Loucy (cell line): ENCODE measurements at regions not wholly inside any gene's neighbourhood (a gene's known extent, or its start where the extent isn't known, plus 50 kb on each side); places are given as distances from the start of the nearest gene placed in this dataset.

Experiments used
- H2AFZ ChIP-seq: fragments of 200-600 bp; sonication (generic); 2 replicates; pipeline ENCODE4 v1.6.0; 2016; ENCODE audit warnings: antibody characterized with exemption, mild to moderate bottlenecking, low read length, moderate library complexity
- H3F3A ChIP-seq: fragments of 200-600 bp; 2 replicates; pipeline ENCODE4 v1.6.0; 2016; ENCODE audit warnings: antibody characterized with exemption, low read depth, mild to moderate bottlenecking
- H3K27me3 ChIP-seq: fragments of 200-600 bp; sonication (generic); 2 replicates; pipeline ENCODE4 v1.6.1; 2014; ENCODE audit warnings: low read length, mild to moderate bottlenecking; ENCODE audit not compliant: insufficient read depth, poor library complexity, severe bottlenecking
- H3K36me3 ChIP-seq: fragments of 200-600 bp; sonication (generic); 2 replicates; pipeline ENCODE4 v1.6.1; 2016; ENCODE audit warnings: low read length; ENCODE audit not compliant: insufficient read depth
- H3K4me1 ChIP-seq: fragments of 200-600 bp; sonication (generic); 2 replicates; pipeline ENCODE4 v1.5.1; 2014; ENCODE audit warnings: low read length, mild to moderate bottlenecking; ENCODE audit not compliant: insufficient read depth, poor library complexity, severe bottlenecking
- H3K4me2 ChIP-seq: fragments of 200-600 bp; sonication (generic); 2 replicates; pipeline ENCODE4 v1.6.0; 2014; ENCODE audit warnings: antibody characterized with exemption, low read length, low read depth, mild to moderate bottlenecking; ENCODE audit not compliant: poor library complexity, severe bottlenecking
- H3K4me3 ChIP-seq: fragments of 200-600 bp; sonication (generic); 2 replicates; pipeline ENCODE4 v1.5.1; 2014; ENCODE audit warnings: low read length, mild to moderate bottlenecking, mixed read lengths; ENCODE audit not compliant: poor library complexity, severe bottlenecking
- H3K79me2 ChIP-seq: fragments of 200-600 bp; sonication (generic); 2 replicates; pipeline ENCODE4 v1.6.1; 2014; ENCODE audit warnings: low read length; ENCODE audit not compliant: insufficient read depth
- H3K9ac ChIP-seq: fragments of 200-600 bp; sonication (generic); 2 replicates; pipeline ENCODE4 v1.6.0; 2014; ENCODE audit warnings: mild to moderate bottlenecking, low read depth, low read length, moderate library complexity; ENCODE audit not compliant: poor library complexity, severe bottlenecking
- H3K9me2 ChIP-seq: fragments of 200-600 bp; sonication (generic); replicated peaks from 2 replicates; pipeline ENCODE4 v1.6.1; 2016; ENCODE audit warnings: low read depth, low read length, mixed read lengths
- H3K9me3 ChIP-seq: fragments of 200-600 bp; sonication (generic); 2 replicates; pipeline ENCODE4 v1.6.1; 2014; ENCODE audit warnings: mild to moderate bottlenecking, antibody characterized with exemption, low read length, low read depth; ENCODE audit not compliant: insufficient read depth
- H4K20me1 ChIP-seq: fragments of 200-600 bp; sonication (generic); 2 replicates; pipeline ENCODE4 v1.6.0; 2014; ENCODE audit warnings: antibody characterized with exemption, low read length, mild to moderate bottlenecking; ENCODE audit not compliant: insufficient read depth, poor library complexity, severe bottlenecking
- CTCF ChIP-seq: fragments of 200-600 bp; sonication (generic); conservative IDR thresholded peaks from 2 replicates; pipeline ENCODE4 v1.5.1; 2014; ENCODE audit warnings: mild to moderate bottlenecking, antibody characterized with exemption, low read length
- EZH2phosphoT487 ChIP-seq: fragments of 200-600 bp; IDR thresholded peaks from 2 replicates; pipeline ENCODE4 v1.6.1; 2018; ENCODE audit warnings: antibody characterized with exemption, mild to moderate bottlenecking, moderate library complexity, borderline replicate concordance

GRCh38 chrX:40258909-40259308 lies 161.2 kb upstream of the BCOR start:
- H3K4me1 ChIP-seq: peaks cover 9% of the 10 kb centered on the region
- TF ChIP-seq EZH2phosphoT487 (no peak), CTCF (no peak)
- H3K4me2 ChIP-seq: no peak overlapping the region
- H3F3A ChIP-seq: no peaks in the 10 kb centered on the region
- no peaks in the 10 kb centered on the region for H3K9me2 ChIP-seq
- H3K9ac ChIP-seq: no peak overlapping the region
- H3K36me3 ChIP-seq: no peaks in the 10 kb centered on the region
- H2AFZ ChIP-seq: no peak overlapping the region; the same call in 1 of the 2 replicates
- no peaks in the 10 kb centered on the region for H3K27me3 ChIP-seq
- no peak overlapping the region for H3K4me3 ChIP-seq
- no peaks in the 10 kb centered on the region for H4K20me1 ChIP-seq
- no peaks in the 10 kb centered on the region for H3K79me2 ChIP-seq
- H3K9me3 ChIP-seq: no peaks in the 10 kb centered on the region

- Histone ChIP-seq H2AFZ (no peak overlapping the region), H3K4me1 (peaks cover 3% of the 10 kb centered on the region), H3K4me2 (no peak overlapping the region), H3K9me3 (no peaks in the 10 kb centered on the region), H4K20me1 (no peaks in the 10 kb centered on the region), H3K79me2 (no peaks in the 10 kb centered on the region), H3K9me2 (no peaks in the 10 kb centered on the region), H3K36me3 (no peaks in the 10 kb centered on the region), H3K9ac (no peak overlapping the region), H3F3A (no peaks in the 10 kb centered on the region), H3K27me3 (no peaks in the 10 kb centered on the region), H3K4me3 (no peak overlapping the region)
- TF ChIP-seq CTCF (no peak), EZH2phosphoT487 (no peak)
These were observed 156.0 kb upstream of the BCOR start for GRCh38 chrX:40253771-40254170.

GRCh38 chrX:40249582-40249981 lies 151.8 kb upstream of the BCOR start:
- H3F3A ChIP-seq: no peaks in the 10 kb centered on the region
- no peak overlapping the region for H3K4me2 ChIP-seq
- H3K9ac ChIP-seq: no peak overlapping the region
- peaks cover 16% of the 10 kb centered on the region for H3K4me1 ChIP-seq
- no peaks in the 10 kb centered on the region for H4K20me1 ChIP-seq
- H3K4me3 ChIP-seq: no peak overlapping the region
- no peak for TF ChIP-seq CTCF
- no peak for TF ChIP-seq EZH2phosphoT487
- H3K9me2 ChIP-seq: no peaks in the 10 kb centered on the region
- no peaks in the 10 kb centered on the region for H3K27me3 ChIP-seq
- H3K9me3 ChIP-seq: no peaks in the 10 kb centered on the region
- H3K36me3 ChIP-seq: no peaks in the 10 kb centered on the region
- no peak overlapping the region for H2AFZ ChIP-seq
- H3K79me2 ChIP-seq: no peaks in the 10 kb centered on the region
